ENCODE measurements at regions not wholly inside any gene's neighbourhood (a gene's known extent, or its start where the extent isn't known, plus 50 kb on each side); places are given as distances from the start of the nearest gene placed in this dataset.
"Not testable (repeated sequence)": the region's sequence is repeated elsewhere in the genome, so short reads cannot be mapped to it uniquely, and the experiment has no call there.

GRCh38 chrX:114272096-114272686, 311.7 kb upstream of the HTR2C start:
- no peak for DNase-seq

DNA sequence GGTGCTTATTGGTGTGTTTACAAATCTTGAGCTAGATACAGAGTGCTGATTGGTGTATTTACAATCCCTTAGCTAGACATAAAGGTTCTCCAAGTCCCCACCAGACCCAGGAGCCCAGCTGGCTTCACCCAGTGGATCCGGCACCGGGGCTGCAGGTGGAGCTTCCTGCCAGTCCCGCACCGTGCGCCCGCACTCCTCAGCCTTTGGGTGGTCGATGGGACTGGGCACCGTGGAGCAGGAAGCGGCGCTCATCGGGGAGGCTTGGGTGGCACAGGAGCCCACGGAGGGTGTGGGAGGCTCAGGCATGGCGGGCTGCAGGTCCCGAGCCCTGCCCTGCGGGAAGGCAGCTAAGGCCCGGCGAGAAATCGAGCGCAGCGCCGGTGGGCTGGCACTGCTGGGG, 313.5 kb upstream of the HTR2C start:
- DNase-seq = not testable (repeated sequence)

GRCh38 chrX:114268643-114269042, 315.2 kb upstream of the HTR2C start:
- DNase-seq = no peak

DNA sequence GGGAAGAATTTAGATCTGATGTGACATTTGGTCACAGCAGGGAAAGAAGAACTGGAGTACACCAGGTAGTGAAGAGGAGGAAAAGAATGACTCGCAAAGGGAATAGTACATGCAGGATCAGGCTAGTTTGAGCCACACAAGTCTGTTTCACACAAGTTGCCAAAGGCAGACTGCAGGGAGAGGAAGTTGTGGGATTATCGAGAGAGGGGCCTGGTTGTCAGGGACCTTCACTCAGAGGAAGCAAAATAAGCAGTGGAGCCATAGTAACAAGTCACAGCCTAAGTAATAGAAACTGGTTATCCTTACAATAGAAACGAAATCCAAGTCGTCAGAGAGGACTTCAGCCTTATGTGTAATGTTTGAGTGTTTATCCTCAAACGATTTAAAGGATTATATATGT, 316.7 kb upstream of the HTR2C start:
- DNase-seq = no peak

GRCh38 chrX:114252186-114252585, 331.7 kb upstream of the HTR2C start:
- no peak for DNase-seq

- no peak for DNase-seq
These were observed 332.3 kb upstream of the HTR2C start for GRCh38 chrX:114251575-114251974.

DNA sequence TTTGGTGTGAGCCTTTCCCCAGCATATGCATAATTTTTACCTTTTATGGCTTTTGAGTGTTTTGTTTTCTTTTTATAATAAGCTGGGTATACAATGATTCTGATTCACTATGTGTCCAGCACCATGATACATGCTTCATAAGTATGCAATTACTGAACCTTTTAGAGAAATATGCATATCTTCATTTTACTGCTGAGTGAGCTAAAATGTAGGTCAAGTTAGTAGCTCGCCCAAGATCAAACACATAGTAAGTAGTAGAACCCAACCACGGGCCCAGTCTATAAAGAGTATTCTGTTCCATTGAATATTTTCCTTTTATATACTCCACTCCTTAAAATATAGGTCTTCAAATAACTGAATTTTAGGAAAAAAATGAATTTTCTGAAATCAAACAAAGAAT, 362.4 kb upstream of the HTR2C start:
- DNase-seq = no peak

GRCh38 chrX:114210879-114211278, 373.0 kb upstream of the HTR2C start:
- no peak for DNase-seq

GRCh38 chrX:114201622-114202021, 382.3 kb upstream of the HTR2C start:
- no peak for DNase-seq

DNA sequence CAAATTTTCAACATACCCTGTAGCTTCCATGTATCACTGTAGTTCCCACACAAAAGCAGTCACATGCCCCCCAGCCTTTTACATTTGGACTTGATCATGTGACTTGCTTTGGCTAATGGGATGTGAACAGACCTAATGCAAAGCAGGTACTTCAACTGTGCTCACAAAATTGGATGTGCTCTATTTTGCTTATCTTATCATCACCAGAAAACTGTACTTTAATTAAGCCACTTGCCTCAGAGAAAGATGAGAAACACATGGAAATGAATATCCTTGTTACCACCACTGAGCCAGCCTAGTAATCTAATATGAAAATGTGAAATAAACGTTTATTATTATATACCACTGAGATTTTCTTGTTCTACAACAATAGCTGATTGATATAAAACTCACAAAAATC, 402.7 kb upstream of the HTR2C start:
- DNase-seq = no peak

GRCh38 chrX:114178126-114178525, 405.8 kb upstream of the HTR2C start:
- DNase-seq = no peak

GRCh38 chrX:114167276-114167675, 416.6 kb upstream of the HTR2C start:
- DNase-seq = not testable (repeated sequence)

DNA sequence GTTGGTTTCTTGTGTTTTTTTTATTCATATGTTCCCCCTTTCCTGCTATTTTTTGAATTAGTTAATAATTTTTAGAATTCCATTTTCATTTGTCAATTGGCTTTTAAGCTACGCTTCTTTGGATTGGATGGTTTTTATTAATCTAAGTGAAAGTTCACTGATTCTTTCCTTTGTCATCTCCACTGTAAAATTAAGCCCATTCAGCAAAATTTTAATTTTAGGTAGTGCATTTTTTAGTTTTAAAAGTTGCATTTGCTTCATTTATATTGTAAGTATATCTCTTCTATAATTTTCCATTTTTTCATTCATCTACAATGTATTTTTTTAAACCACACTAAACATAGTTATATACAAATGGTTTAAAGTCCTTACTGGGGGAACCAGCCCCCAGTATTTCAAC, 417.3 kb upstream of the HTR2C start:
- DNase-seq = no peak

- DNase-seq = no peak
These were observed 418.3 kb upstream of the HTR2C start for GRCh38 chrX:114165537-114165936.

GRCh38 chrX:114162068-114162735, 421.7 kb upstream of the HTR2C start:
- DNase-seq = peak in 1 of 2 donors; percentile 1

GRCh38 chrX:114152801-114153200, 431.1 kb upstream of the HTR2C start:
- no peak for DNase-seq

- DNase-seq = no peak
These were observed 431.8 kb upstream of the HTR2C start for GRCh38 chrX:114152130-114152529.

DNA sequence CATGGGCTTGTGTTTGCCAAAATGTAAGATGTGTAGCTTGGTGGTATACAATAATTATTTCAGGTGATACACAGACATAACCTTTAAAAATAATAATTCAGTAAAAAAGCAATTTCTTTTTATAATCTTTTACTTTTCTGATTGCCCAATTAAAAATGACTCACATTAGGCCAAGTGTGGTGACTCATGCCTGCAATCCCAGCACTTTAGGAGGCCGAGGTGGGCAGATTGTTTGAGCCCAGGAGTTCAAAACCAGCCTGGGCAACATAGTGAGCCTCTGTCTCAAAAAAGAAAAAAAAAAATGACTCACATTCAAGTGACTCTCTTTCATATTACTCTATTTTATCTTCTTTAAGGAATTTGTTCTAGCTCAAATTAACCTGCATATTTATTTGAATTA, 449.4 kb upstream of the HTR2C start:
- DNase-seq = no peak

GRCh38 chrX:114127411-114128025, 456.4 kb upstream of the HTR2C start:
- DNase-seq = no peak

- no peak for DNase-seq
These were observed 456.9 kb upstream of the HTR2C start for GRCh38 chrX:114127005-114127404.

DNA sequence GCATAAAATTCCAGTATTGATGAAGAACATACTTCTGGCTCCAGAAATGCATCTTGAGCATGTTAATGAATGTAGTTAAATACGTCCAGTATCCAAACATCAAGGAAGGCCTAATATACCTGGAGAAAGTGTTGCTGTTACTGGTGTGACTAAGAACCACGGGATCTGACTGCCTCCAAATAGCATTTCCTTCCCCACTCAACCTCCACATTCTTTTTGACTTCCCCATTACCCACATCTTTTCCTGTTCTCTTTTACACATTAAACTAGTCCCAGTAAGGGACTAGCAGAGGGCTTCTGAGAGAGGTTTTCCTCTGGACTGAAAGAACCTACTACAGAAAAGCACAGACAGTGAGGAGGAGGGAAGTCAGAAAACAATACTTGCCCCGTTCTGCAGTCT, 482.8 kb upstream of the HTR2C start:
- DNase-seq = no peak

GRCh38 chrX:114097866-114098265, 486.0 kb upstream of the HTR2C start:
- DNase-seq = no peak

DNA sequence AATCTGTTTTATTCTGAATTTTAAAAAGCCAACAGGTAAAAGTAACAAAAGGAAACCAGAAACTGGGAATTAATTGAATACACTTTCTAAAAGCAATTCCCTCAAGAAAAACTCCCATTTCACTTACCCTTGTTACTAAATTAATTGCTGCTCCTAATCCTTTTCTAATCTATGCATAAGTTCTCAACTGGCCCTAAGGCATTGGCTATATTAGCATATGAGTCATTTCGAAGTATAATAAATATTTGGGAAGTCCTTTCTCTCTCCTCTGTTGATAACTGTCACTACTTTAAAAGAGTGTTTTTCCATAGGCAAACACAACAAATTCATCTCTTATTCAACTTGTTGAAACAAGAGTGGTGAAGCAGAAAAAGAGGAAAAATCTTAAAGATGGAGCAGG, 486.5 kb upstream of the HTR2C start:
- DNase-seq = no peak

GRCh38 chrX:114095789-114096188, 488.1 kb upstream of the HTR2C start:
- no peak for DNase-seq

DNA sequence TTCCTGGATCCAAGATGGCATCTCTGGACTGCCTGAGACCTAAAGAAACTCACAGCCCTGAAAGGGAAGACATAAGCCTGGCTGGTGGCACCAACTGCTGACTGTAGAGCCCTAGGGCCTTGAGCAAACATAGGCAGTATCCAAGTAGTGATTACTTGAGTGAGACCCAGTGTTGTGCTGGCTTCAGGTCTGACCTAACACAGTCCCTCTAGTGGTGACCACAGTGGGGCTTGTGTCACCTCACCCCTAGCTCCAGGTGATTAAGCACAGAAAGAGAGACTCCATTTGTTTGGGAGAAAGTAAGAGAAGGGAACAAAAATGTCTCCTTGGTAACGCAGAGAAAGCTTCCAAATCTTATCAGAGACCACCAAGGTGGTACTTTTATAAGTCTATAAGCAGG, 496.3 kb upstream of the HTR2C start:
- DNase-seq = no peak

Measured in stimulated activated CD4-positive, alpha-beta T cell treated with anti-CD3 and anti-CD28 coated beads, Interleukin-2, amount 100 ng/mL, for 48 hours (primary cell).